ENCODE measurements at regions not wholly inside any gene's neighbourhood (a gene's known extent, or its start where the extent isn't known, plus 50 kb on each side); places are given as distances from the start of the nearest gene placed in this dataset.

GRCh38 chr2:226560325-226560724, 239.3 kb downstream of the IRS1 start:
- H3K27me3 Mint-ChIP-seq (ENCODE audit: insufficient read depth, low read depth, poor library complexity) = no peaks in the 10 kb centered on the region
- no peak overlapping the region for H3K4me3 Mint-ChIP-seq
- no peaks in the 10 kb centered on the region for H3K9me3 Mint-ChIP-seq
- no peak overlapping the region for H3K27ac ChIP-seq (ENCODE audit: low read depth)
- ATAC-seq (no peak), DNase-seq (ENCODE audit: low spot score) (no peak)
- no peaks in the 10 kb centered on the region for H4K20me1 ChIP-seq (replicated peaks; ENCODE audit: insufficient read depth)
- H2AFZ ChIP-seq = no peak overlapping the region
- no peaks in the 10 kb centered on the region for H3K36me3 ChIP-seq (ENCODE audit: insufficient read depth)
- no peak overlapping the region for H3K4me3 ChIP-seq
- H3F3A ChIP-seq (replicated peaks; ENCODE audit: low read depth) = no peaks in the 10 kb centered on the region
- no peaks in the 10 kb centered on the region for H3K27me3 ChIP-seq (ENCODE audit: insufficient read depth)
- peaks cover 7% of the 10 kb centered on the region; the same call in 2 of the 3 replicates for H3K4me1 Mint-ChIP-seq
- H3K4me1 ChIP-seq (ENCODE audit: insufficient read depth) = no peaks in the 10 kb centered on the region
- H3K79me2 ChIP-seq (replicated peaks; ENCODE audit: insufficient read depth) = no peaks in the 10 kb centered on the region
- peaks cover 7% of the 10 kb centered on the region; the same call in 1 of the 2 replicates for H3K9me2 ChIP-seq (ENCODE audit: insufficient read depth)
- no peak overlapping the region for H3K27ac Mint-ChIP-seq
- H3K4me2 ChIP-seq = no peak overlapping the region
- H3K36me3 Mint-ChIP-seq (ENCODE audit: low read depth) = no peaks in the 10 kb centered on the region
- TF ChIP-seq NANOG (IDR thresholded peaks at IDR 0.05; ENCODE audit: borderline replicate concordance) (no peak), JUNB (IDR thresholded peaks at IDR 0.05; ENCODE audit: unreplicated experiment) (no peak), EZH2phosphoT487 (IDR thresholded peaks at IDR 0.05; ENCODE audit: unreplicated experiment) (no peak), ZNF462 (CRISPR knock-in tag; IDR thresholded peaks at IDR 0.05) (no peak), EZH2 (IDR thresholded peaks at IDR 0.05; ENCODE audit: low read depth, unreplicated experiment) (no peak), CTCF (conservative IDR thresholded peaks at IDR 0.05; ENCODE audit: low read depth in 2 of 2) (no peak), ZNF114 (CRISPR knock-in tag; IDR thresholded peaks at IDR 0.05) (no peak), CREB1 (CRISPR knock-in tag; IDR thresholded peaks at IDR 0.05; ENCODE audit: low read depth) (no peak), STAT1 (IDR thresholded peaks at IDR 0.05; ENCODE audit: unreplicated experiment) (no peak), ZNF331 (CRISPR knock-in tag; IDR thresholded peaks at IDR 0.05; ENCODE audit: low read depth) (no peak), POLR2AphosphoS5 (IDR thresholded peaks at IDR 0.05; ENCODE audit: low read depth) (no peak)
- TF ChIP-seq, protein P1, sequence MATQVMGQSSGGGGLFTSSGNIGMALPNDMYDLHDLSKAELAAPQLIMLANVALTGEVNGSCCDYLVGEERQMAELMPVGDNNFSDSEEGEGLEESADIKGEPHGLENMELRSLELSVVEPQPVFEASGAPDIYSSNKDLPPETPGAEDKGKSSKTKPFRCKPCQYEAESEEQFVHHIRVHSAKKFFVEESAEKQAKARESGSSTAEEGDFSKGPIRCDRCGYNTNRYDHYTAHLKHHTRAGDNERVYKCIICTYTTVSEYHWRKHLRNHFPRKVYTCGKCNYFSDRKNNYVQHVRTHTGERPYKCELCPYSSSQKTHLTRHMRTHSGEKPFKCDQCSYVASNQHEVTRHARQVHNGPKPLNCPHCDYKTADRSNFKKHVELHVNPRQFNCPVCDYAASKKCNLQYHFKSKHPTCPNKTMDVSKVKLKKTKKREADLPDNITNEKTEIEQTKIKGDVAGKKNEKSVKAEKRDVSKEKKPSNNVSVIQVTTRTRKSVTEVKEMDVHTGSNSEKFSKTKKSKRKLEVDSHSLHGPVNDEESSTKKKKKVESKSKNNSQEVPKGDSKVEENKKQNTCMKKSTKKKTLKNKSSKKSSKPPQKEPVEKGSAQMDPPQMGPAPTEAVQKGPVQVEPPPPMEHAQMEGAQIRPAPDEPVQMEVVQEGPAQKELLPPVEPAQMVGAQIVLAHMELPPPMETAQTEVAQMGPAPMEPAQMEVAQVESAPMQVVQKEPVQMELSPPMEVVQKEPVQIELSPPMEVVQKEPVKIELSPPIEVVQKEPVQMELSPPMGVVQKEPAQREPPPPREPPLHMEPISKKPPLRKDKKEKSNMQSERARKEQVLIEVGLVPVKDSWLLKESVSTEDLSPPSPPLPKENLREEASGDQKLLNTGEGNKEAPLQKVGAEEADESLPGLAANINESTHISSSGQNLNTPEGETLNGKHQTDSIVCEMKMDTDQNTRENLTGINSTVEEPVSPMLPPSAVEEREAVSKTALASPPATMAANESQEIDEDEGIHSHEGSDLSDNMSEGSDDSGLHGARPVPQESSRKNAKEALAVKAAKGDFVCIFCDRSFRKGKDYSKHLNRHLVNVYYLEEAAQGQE (IDR thresholded peaks at IDR 0.05; ENCODE audit: unreplicated experiment) = no peak
- TF ChIP-seq, protein P2, sequence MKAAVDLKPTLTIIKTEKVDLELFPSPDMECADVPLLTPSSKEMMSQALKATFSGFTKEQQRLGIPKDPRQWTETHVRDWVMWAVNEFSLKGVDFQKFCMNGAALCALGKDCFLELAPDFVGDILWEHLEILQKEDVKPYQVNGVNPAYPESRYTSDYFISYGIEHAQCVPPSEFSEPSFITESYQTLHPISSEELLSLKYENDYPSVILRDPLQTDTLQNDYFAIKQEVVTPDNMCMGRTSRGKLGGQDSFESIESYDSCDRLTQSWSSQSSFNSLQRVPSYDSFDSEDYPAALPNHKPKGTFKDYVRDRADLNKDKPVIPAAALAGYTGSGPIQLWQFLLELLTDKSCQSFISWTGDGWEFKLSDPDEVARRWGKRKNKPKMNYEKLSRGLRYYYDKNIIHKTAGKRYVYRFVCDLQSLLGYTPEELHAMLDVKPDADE (IDR thresholded peaks at IDR 0.05) = no peak
